HepG2 (cell line): ENCODE measurements at regions not wholly inside any gene's neighbourhood (a gene's known extent, or its start where the extent isn't known, plus 50 kb on each side); places are given as distances from the start of the nearest gene placed in this dataset.

Source experiments
- ATAC-seq: fragments of 200-7000 bp; cut with Tn5 transposase; 3 replicates; pipeline ENCODE4 v1.9.1; 2020; ENCODE audit warnings: mild to moderate bottlenecking, moderate library complexity
- BruUV-seq: library from RNA; stranded (reverse); fragments of 400-500 nt; replicated peaks from 2 replicates; lab custom pipeline; 2021; lab: Mats Ljungman, UMichigan
- CTCF ChIA-PET: fragments of 300-600 bp; formaldehyde crosslinking; extraction: SDS; loops from one replicate; lab custom pipeline; 2021; ENCODE audit warnings: low total read pairs, inconsistent platforms, low intra/inter-chr PET ratio; lab: Yijun Ruan, JAX
- POLR2A ChIA-PET: fragments of 350-600 bp; sonication (Branson Sonifier 250); formaldehyde crosslinking; loops from one replicate; lab custom pipeline; 2020; ENCODE audit warnings: antibody characterized with exemption, inconsistent platforms; lab: Yijun Ruan, JAX
- DNase-seq: peaks from one replicate; pipeline ENCODE4 v3.0.0-alpha.2; 2015; ENCODE audit warnings: low spot score
- FAIRE-seq: peaks from 3 replicates; lab custom pipeline; 2011; peaks lifted over from hg19 to GRCh38; lab: Jason Lieb, UNC
- H2AFZ ChIP-seq: one replicate; pipeline ENCODE4 v1.6.1; 2011; ENCODE audit warnings: low read length, inconsistent platforms
- H3K27ac ChIP-seq: fragments of 300-600 bp; 3 replicates; pipeline ENCODE4 v1.8.0; 2011; ENCODE audit warnings: mixed run types, mild to moderate bottlenecking, mixed read lengths, low read length, inconsistent platforms; ENCODE audit not compliant: insufficient read depth; ENCODE audit errors: extremely low read length
- H3K27me3 ChIP-seq, 2 experiments: fragments of 200-600 bp in 1 of 2; 2 replicates in 1 of 2; 3 replicates in 1 of 2; pipeline versions ENCODE4 v1.6.0 to v1.8.0; 2011; ENCODE audit warnings: low read length in 2 of 2, mild to moderate bottlenecking in 2 of 2, moderate library complexity in 2 of 2, inconsistent platforms in 1 of 2; ENCODE audit not compliant: insufficient read depth in 2 of 2, control insufficient read depth in 1 of 2
- H3K36me3 ChIP-seq, 2 experiments: fragments of 200-600 bp in 1 of 2; replicated peaks in 1 of 2; 2 replicates in 1 of 2; 3 replicates in 1 of 2; pipeline versions ENCODE4 v1.5.1 to v1.8.0; 2011; ENCODE audit warnings: low read length in 2 of 2, inconsistent platforms in 1 of 2; ENCODE audit not compliant: insufficient read depth in 2 of 2, control insufficient read depth in 1 of 2
- H3K4me1 ChIP-seq: 2 replicates; pipeline ENCODE4 v1.5.1; 2012; ENCODE audit warnings: low read length, inconsistent platforms; ENCODE audit not compliant: insufficient read depth
- H3K4me2 ChIP-seq: 2 replicates; pipeline ENCODE4 v1.6.0; 2011; ENCODE audit warnings: low read depth, low read length, inconsistent platforms
- H3K4me3 ChIP-seq, 3 experiments: fragments of 200-600 bp in 1 of 3; sonication (generic), shearing (Covaris generic) in 1 of 3; replicated peaks in 1 of 3; 2 replicates each; pipeline ENCODE4 v1.5.1; 2011 to 2016; ENCODE audit warnings: low read length in 3 of 3, inconsistent platforms in 2 of 3, low read depth in 2 of 3, mild to moderate bottlenecking in 2 of 3, control low read depth in 1 of 3, mixed read lengths in 1 of 3; ENCODE audit not compliant: insufficient read depth in 1 of 3
- H3K79me2 ChIP-seq: one replicate; pipeline ENCODE4 v1.6.1; 2011; ENCODE audit warnings: low read length, inconsistent platforms; ENCODE audit not compliant: insufficient read depth
- H3K9ac ChIP-seq: 2 replicates; pipeline ENCODE4 v1.6.0; 2011; ENCODE audit warnings: mild to moderate bottlenecking, low read depth, low read length, inconsistent platforms; ENCODE audit not compliant: insufficient read depth
- H3K9me3 ChIP-seq: 2 replicates; pipeline ENCODE4 v1.5.1; 2012; ENCODE audit warnings: mild to moderate bottlenecking, low read length
- H4K20me1 ChIP-seq: 2 replicates; pipeline ENCODE4 v1.6.0; 2011; ENCODE audit warnings: inconsistent platforms, mild to moderate bottlenecking, low read length, moderate library complexity; ENCODE audit not compliant: insufficient read depth
- DNMT1 ChIP-seq: sonication (generic); formaldehyde crosslinking; IDR thresholded peaks from 2 replicates; pipeline ENCODE4 v1.5.1; 2020; ENCODE audit warnings: mild to moderate bottlenecking, missing genetic modification reagents
- MTF1 ChIP-seq: sonication (generic); formaldehyde crosslinking; IDR thresholded peaks from 2 replicates; pipeline ENCODE4 v1.5.0; 2020; ENCODE audit warnings: missing genetic modification reagents
- NCOA1 ChIP-seq: sonication (generic); formaldehyde crosslinking; IDR thresholded peaks from 2 replicates; pipeline ENCODE4 v1.9.0; 2021; ENCODE audit warnings: missing genetic modification reagents
- POGK ChIP-seq: sonication (generic); formaldehyde crosslinking; conservative IDR thresholded peaks from 2 replicates; pipeline ENCODE4 v1.8.0; 2022; ENCODE audit warnings: mild to moderate bottlenecking, moderate library complexity, missing genetic modification reagents
- SP4 ChIP-seq: sonication (generic); formaldehyde crosslinking; IDR thresholded peaks from 2 replicates; pipeline ENCODE4 v1.8.1; 2023; ENCODE audit warnings: mild to moderate bottlenecking, missing genetic modification reagents
- TERF1 ChIP-seq: sonication (generic); formaldehyde crosslinking; IDR thresholded peaks from 2 replicates; pipeline ENCODE4 v1.8.0; 2022; ENCODE audit warnings: mild to moderate bottlenecking, missing genetic modification reagents, moderate library complexity
- UBTF ChIP-seq: sonication (generic); formaldehyde crosslinking; IDR thresholded peaks from 2 replicates; pipeline ENCODE4 v1.4.0; 2020; ENCODE audit warnings: mild to moderate bottlenecking, missing genetic modification reagents
- ZGPAT ChIP-seq: IDR thresholded peaks from 2 replicates; pipeline ENCODE4 v1.6.1; 2016; ENCODE audit warnings: mild to moderate bottlenecking
- ZNF253 ChIP-seq: sonication (generic); formaldehyde crosslinking; IDR thresholded peaks from 2 replicates; pipeline ENCODE4 v1.8.0; 2022; ENCODE audit warnings: mild to moderate bottlenecking, missing genetic modification reagents, borderline replicate concordance
- ZNF580 ChIP-seq: IDR thresholded peaks from 2 replicates; pipeline ENCODE4 v1.6.1; 2016; ENCODE audit warnings: low read depth, borderline replicate concordance
- ZNF607 ChIP-seq: sonication (generic); formaldehyde crosslinking; IDR thresholded peaks from 2 replicates; pipeline ENCODE4 v1.5.1; 2020; ENCODE audit warnings: missing genetic modification reagents, mild to moderate bottlenecking, borderline replicate concordance
- ZNF615 ChIP-seq: sonication (generic); formaldehyde crosslinking; IDR thresholded peaks from 2 replicates; pipeline ENCODE4 v1.5.0; 2020; ENCODE audit warnings: mild to moderate bottlenecking, missing genetic modification reagents, borderline replicate concordance
- ZSCAN25 ChIP-seq: sonication (generic); formaldehyde crosslinking; IDR thresholded peaks from 2 replicates; pipeline ENCODE4 v1.8.0; 2022; ENCODE audit warnings: mild to moderate bottlenecking, missing genetic modification reagents
- WGBS: methylation state at CpG from one replicate; pipeline ENCODE4 v1.1.6; 2017; ENCODE audit warnings: low lambda C conversion rate; 5-methylcytosine and 5-hydroxymethylcytosine counted together
- in situ Hi-C: cut with HindIII; loops from 2 replicates; pipeline ENCODE4 v1.10.0; 2017; ENCODE audit warnings: low pct_unique_long_range_greater_than_20kb; ENCODE audit not compliant: extremely low pct_ligation_motif_present
- intact Hi-C: fragments of 100-400 bp; cut with micrococcal nuclease; formaldehyde crosslinking; loops from one replicate; pipeline ENCODE4 v1.10.0; 2022; ENCODE audit not compliant: unreplicated experiment
- TF ChIP-seq, protein P1 (sequence below): sonication (generic); formaldehyde crosslinking; IDR thresholded peaks from 2 replicates; pipeline ENCODE4 v1.4.0; 2020; ENCODE audit warnings: missing genetic modification reagents; ENCODE audit errors: not compliant biosample characterization

DNA sequence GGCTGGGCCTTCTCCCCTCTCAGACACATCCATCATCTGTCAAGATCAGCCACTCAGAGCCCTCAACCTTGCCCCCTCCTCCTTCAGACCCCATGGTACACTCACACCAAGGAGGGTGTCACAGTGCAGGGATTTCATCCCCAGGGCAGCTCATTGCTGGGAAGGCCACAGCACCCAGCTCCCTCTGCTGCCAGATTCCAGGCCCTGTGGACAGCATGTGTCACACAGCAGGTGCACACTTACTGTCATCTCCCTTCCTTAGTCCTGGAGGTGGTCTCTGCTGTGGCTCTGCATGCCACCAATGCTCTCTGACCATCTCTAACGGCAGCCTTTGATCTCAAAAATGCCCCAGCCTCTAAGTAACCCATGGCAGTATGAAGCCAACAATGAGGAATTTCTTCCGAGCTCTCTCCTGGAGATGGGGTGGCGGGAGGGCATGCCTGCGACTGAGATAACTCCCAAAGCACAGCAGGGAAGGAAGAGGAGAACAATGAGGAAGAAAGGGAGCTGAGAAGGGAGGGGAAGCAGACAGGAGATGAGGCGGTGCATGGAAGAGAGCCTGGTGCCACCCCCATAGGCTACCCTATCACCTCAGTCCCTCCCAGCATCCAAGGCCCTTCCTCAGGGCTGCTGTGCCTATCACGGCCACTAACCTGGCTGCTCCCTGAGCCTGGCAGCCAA, 101.0 kb downstream of the SINHCAF start:
- H3K9ac ChIP-seq = no peak overlapping the region
- H3K27me3 ChIP-seq = peaks cover 2 to 23% of the 10 kb centered on the region in 2 experiments; a peak in 4 of 5 replicates
- no peaks in the 10 kb centered on the region for H3K36me3 ChIP-seq
- in situ Hi-C loops = no loop called here
- H3K79me2 ChIP-seq = no peaks in the 10 kb centered on the region
- H3K9me3 ChIP-seq = no peaks in the 10 kb centered on the region
- ChIA-PET POLR2A (no interaction called here), CTCF (no interaction called here)
- H4K20me1 ChIP-seq = no peaks in the 10 kb centered on the region
- WGBS = 3% methylated on average over 5 of the region's 6 CpGs
- peaks cover 11% of the 10 kb centered on the region for H3K4me1 ChIP-seq
- no peak for ATAC-seq
- TF ChIP-seq TERF1 (CRISPR knock-in tag) = no peak
- TF ChIP-seq SP4 = no peak
- TF ChIP-seq ZNF253 (CRISPR knock-in tag) = no peak
- TF ChIP-seq ZNF607 (CRISPR knock-in tag) = no peak
- no peak for TF ChIP-seq MTF1 (CRISPR knock-in tag)
- no peak for TF ChIP-seq ZSCAN25 (CRISPR knock-in tag)
- TF ChIP-seq, protein P1, sequence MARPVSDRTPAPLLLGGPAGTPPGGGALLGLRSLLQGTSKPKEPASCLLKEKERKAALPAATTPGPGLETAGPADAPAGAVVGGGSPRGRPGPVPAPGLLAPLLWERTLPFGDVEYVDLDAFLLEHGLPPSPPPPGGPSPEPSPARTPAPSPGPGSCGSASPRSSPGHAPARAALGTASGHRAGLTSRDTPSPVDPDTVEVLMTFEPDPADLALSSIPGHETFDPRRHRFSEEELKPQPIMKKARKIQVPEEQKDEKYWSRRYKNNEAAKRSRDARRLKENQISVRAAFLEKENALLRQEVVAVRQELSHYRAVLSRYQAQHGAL (CRISPR knock-in tag) = no peak
- TF ChIP-seq UBTF (CRISPR knock-in tag) = no peak
- TF ChIP-seq NCOA1 (CRISPR knock-in tag) = no peak
- no peak for TF ChIP-seq POGK (CRISPR knock-in tag)
- TF ChIP-seq ZNF615 (CRISPR knock-in tag) = no peak
- TF ChIP-seq ZGPAT (CRISPR knock-in tag) = no peak
- no peak for TF ChIP-seq ZNF580 (CRISPR knock-in tag)
- no peak for TF ChIP-seq DNMT1 (CRISPR knock-in tag)
- no peak overlapping the region for H3K4me3 ChIP-seq
- H3K4me2 ChIP-seq = no peak overlapping the region
- no peak overlapping the region for H3K27ac ChIP-seq
- BruUV-seq = no TSS peak
- intact Hi-C loops = no loop called here
- no peak for DNase-seq
- no peak for FAIRE-seq
- H2AFZ ChIP-seq = no peak overlapping the region
